ENCODE measurements at regions not wholly inside any gene's neighbourhood (a gene's known extent, or its start where the extent isn't known, plus 50 kb on each side); places are given as distances from the start of the nearest gene placed in this dataset.
"Not testable (repeated sequence)": the region's sequence is repeated elsewhere in the genome, so short reads cannot be mapped to it uniquely, and the experiment has no call there.

GRCh38 chr10:87300163-87300562 is 57.4 kb upstream of the NUTM2D start:
- H3K4me3 ChIP-seq; H3K27me3 ChIP-seq; H3K27ac ChIP-seq; DNase-seq; intact Hi-C loops (cut with DNase I; ENCODE audit: low total_unique reads); H3K36me3 ChIP-seq; H3K9me3 ChIP-seq; H3K4me1 ChIP-seq: not testable (repeated sequence)

DNA sequence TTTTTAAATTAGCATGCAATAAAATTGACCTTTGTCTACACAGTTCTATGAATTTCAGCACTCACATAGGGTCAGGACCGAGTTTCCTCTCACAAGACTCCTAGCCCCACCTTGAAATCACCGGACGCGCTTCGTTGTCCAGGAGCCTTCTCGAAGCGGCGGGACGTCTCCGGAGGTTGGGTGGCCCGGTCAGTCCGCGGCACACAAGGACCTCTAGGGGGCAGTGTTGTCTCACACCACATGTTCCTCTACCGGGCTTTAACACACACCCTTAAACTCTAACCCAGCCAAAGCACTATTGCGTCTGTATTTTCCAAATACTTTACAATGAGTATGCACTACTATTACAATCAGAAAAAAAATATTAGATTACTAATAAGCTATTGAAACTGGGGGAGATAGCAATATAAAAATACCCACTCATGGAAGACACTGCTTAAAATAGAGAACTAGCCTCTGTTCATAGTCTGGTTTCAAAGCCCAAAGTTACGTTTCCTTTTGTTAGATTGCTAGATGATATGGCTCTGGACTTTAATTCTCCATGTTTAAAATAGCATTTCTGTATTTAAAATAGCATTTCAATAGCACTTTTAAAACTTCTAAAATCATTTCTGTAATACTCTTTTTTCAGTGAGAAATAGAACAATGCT is 56.0 kb upstream of the NUTM2D start:
- intact Hi-C loops (cut with DNase I; ENCODE audit: low total_unique reads); H3K27ac ChIP-seq; H3K9me3 ChIP-seq; H3K27me3 ChIP-seq; H3K4me1 ChIP-seq; H3K36me3 ChIP-seq; H3K4me3 ChIP-seq: not testable (repeated sequence)
- DNase-seq: peak; percentile 29 to 69
- TF ChIP-seq CTCF (IDR thresholded peaks at IDR 0.05): peak; percentile 7 to 25

GRCh38 chr10:87302132-87302531 is 55.4 kb upstream of the NUTM2D start:
- DNase-seq; intact Hi-C loops (cut with DNase I; ENCODE audit: low total_unique reads); H3K4me3 ChIP-seq; H3K4me1 ChIP-seq; H3K27me3 ChIP-seq; H3K9me3 ChIP-seq; H3K27ac ChIP-seq; H3K36me3 ChIP-seq: not testable (repeated sequence)

DNA sequence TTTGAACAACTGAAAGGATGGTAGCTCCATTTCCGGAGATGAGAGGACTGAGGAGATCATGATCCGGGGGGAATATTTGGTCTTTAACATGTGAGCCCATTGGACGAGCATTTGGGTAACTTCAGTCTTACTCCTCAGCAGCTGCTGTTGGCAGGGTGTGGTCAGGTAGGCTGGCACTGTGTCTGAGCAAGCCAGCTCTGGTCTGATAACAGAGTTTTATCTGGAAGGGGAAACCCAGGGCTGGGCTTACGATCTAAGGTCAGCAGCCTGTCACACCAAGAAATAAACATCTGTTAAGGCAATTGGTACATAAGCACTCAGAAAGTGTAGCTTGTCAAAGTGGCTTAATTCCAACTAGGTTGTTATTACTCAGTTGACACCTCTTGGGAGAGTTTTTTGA is 53.8 kb upstream of the NUTM2D start:
- H3K27ac ChIP-seq; H3K27me3 ChIP-seq; DNase-seq; H3K36me3 ChIP-seq; H3K4me1 ChIP-seq; intact Hi-C loops (cut with DNase I; ENCODE audit: low total_unique reads); H3K9me3 ChIP-seq; H3K4me3 ChIP-seq: not testable (repeated sequence)

GRCh38 chr10:87306681-87307080 is 50.9 kb upstream of the NUTM2D start:
- DNase-seq; H3K4me1 ChIP-seq; intact Hi-C loops (cut with DNase I; ENCODE audit: low total_unique reads); H3K36me3 ChIP-seq; H3K4me3 ChIP-seq; H3K27ac ChIP-seq; H3K9me3 ChIP-seq; H3K27me3 ChIP-seq: not testable (repeated sequence)
